Astrocyte of the spinal cord (primary cell): ENCODE measurements at regions not wholly inside any gene's neighbourhood (a gene's known extent, or its start where the extent isn't known, plus 50 kb on each side); places are given as distances from the start of the nearest gene placed in this dataset.

Experiments used
- DNase-seq: peaks from one replicate; pipeline ENCODE4 v3.0.0; 2011; ENCODE audit warnings: low read depth, low spot score
- H3K4me3 ChIP-seq: 2 replicates; pipeline ENCODE4 v1.5.1; 2011; ENCODE audit warnings: low read depth, mild to moderate bottlenecking, low read length, moderate library complexity
- in situ Hi-C: cut with HindIII; loops from 2 replicates; pipeline ENCODE4 v1.10.0; 2017; ENCODE audit warnings: low sequenced_read_pairs
- TF ChIP-seq, protein P1 (sequence below): IDR thresholded peaks from 2 replicates; pipeline ENCODE4 v1.5.1; 2012; ENCODE audit warnings: low read depth, mild to moderate bottlenecking, low read length, inconsistent platforms

DNA sequence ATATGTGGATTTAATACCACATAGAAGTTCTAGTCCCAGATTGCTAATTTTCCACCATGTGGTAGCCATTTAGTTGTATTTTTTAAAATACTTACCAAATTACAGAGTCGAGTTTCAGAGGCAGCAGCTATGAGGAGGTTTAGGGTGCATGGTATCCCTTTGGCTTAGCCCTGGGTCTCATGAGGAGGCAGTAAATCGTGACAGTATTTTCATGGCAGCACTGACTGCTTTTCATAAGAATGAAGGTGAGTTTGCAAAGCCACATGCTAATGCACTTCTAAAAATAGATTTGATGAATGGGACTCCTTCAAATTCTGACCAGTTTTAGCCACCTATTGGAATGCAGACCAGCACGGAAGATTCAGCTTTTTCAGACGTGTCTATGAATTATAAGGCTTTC lies 114.0 kb upstream of the FRG1 start:
- no peak for DNase-seq
- in situ Hi-C loops, result no loop called here
- TF ChIP-seq, protein P1, sequence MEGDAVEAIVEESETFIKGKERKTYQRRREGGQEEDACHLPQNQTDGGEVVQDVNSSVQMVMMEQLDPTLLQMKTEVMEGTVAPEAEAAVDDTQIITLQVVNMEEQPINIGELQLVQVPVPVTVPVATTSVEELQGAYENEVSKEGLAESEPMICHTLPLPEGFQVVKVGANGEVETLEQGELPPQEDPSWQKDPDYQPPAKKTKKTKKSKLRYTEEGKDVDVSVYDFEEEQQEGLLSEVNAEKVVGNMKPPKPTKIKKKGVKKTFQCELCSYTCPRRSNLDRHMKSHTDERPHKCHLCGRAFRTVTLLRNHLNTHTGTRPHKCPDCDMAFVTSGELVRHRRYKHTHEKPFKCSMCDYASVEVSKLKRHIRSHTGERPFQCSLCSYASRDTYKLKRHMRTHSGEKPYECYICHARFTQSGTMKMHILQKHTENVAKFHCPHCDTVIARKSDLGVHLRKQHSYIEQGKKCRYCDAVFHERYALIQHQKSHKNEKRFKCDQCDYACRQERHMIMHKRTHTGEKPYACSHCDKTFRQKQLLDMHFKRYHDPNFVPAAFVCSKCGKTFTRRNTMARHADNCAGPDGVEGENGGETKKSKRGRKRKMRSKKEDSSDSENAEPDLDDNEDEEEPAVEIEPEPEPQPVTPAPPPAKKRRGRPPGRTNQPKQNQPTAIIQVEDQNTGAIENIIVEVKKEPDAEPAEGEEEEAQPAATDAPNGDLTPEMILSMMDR, result no peak
- H3K4me3 ChIP-seq, result no peak overlapping the region

GRCh38 chr4:189828081-189828697 lies 112.5 kb upstream of the FRG1 start:
- H3K4me3 ChIP-seq, result no peak overlapping the region
- in situ Hi-C loops, result no loop called here
- TF ChIP-seq, protein P1, result no peak
- no peak for DNase-seq

GRCh38 chr4:189832528-189832927 lies 108.1 kb upstream of the FRG1 start:
- TF ChIP-seq, protein P1, result no peak
- H3K4me3 ChIP-seq, result no peak overlapping the region
- in situ Hi-C loops, result no loop called here
- no peak for DNase-seq

DNA sequence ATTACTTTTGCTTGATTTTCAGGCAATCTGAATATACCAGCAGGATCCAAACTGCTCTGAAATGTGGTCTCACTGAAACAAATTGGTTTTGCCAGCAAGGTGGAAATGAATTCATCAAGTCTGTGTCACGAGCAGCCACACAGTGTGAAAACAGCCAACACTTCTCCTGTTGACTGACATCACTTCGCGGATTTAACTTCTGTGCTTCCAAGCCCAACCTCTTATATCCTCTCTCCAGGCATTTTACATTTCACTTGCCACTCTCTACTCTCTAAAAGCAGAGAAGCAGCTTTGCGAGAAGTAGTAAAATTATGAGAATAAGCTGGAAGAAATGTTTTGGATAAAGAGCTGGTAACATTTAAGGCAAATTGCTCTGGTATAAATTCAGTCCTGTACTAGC lies 106.1 kb upstream of the FRG1 start:
- TF ChIP-seq, protein P1, result no peak
- in situ Hi-C loops, result no loop called here
- no peak for DNase-seq
- H3K4me3 ChIP-seq, result no peak overlapping the region

- DNase-seq, result no peak
- in situ Hi-C loops, result no loop called here
- H3K4me3 ChIP-seq, result no peak overlapping the region
- TF ChIP-seq, protein P1, result no peak
These were observed 105.2 kb upstream of the FRG1 start for GRCh38 chr4:189835505-189835904.

GRCh38 chr4:189837471-189837870 lies 103.2 kb upstream of the FRG1 start:
- H3K4me3 ChIP-seq, result no peak overlapping the region
- TF ChIP-seq, protein P1, result no peak
- DNase-seq, result no peak
- in situ Hi-C loops, result no loop called here
